ENCODE measurements at regions not wholly inside any gene's neighbourhood (a gene's known extent, or its start where the extent isn't known, plus 50 kb on each side); places are given as distances from the start of the nearest gene placed in this dataset.

DNA sequence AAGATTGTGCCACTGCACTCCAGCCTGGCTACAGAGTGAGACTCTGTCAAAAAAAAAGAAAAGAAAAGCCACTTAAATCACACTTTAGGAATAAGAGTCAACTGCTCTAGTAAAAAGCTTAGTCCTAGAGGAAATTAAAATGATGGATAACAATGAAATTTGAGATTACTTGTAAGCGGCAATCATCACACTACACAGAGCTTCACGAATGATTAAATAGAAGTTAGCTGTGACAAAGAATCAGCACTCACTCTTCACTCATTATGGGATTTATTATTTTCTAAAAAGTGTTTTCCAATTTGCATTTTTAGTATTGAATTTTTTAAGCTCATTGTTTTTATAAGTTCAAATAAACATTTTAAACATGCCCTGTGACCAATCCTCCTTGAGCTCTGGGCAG lies 718.0 kb downstream of the UTRN start:
- Histone ChIP-seq H3K4me1 (ENCODE audit: control insufficient read depth in 2 of 2, insufficient read depth in 2 of 2, low read length in 2 of 2) (no peaks in the 10 kb centered on the region), H3K9me3 (ENCODE audit: control insufficient read depth in 2 of 2, low read length in 2 of 2) (no peaks in the 10 kb centered on the region), H3K4me3 (ENCODE audit: low read length in 2 of 2) (no peak overlapping the region), H3K9ac (ENCODE audit: low read depth in 1 of 2, low read length in 2 of 2) (no peak overlapping the region), H3K36me3 (ENCODE audit: control insufficient read depth in 2 of 2, insufficient read depth in 2 of 2, low read length in 2 of 2) (no peaks in the 10 kb centered on the region), H3K27me3 (ENCODE audit: control insufficient read depth in 2 of 2, insufficient read depth in 2 of 2, low read length in 2 of 2) (no peaks in the 10 kb centered on the region), H3K27ac (ENCODE audit: low read depth in 2 of 2, low read length in 2 of 2) (no peak overlapping the region)

DNA sequence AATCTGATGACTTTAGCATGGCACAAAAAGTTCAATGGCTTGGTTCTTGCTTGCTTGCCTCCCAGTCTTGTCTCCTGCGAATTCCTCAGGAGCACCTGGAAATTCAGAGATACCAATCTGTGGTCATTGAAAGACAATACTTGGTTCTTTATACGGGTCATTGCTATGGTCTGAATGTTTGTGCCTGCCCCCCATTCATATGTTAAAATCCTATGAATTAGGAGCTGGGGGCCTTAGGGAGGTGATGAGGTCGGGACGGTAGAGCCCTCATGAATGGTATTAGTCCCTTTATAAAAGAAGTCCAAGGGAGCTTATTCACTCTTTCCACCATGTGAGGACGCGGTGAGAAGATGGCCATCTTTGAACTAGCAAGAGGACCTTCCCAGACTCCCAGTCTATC lies 721.8 kb downstream of the UTRN start:
- Histone ChIP-seq H3K9ac (ENCODE audit: low read depth in 1 of 2, low read length in 2 of 2) (no peak overlapping the region), H3K27ac (ENCODE audit: low read depth in 2 of 2, low read length in 2 of 2) (no peak overlapping the region), H3K9me3 (ENCODE audit: control insufficient read depth in 2 of 2, low read length in 2 of 2) (no peaks in the 10 kb centered on the region), H3K4me3 (ENCODE audit: low read length in 2 of 2) (no peak overlapping the region), H3K36me3 (ENCODE audit: control insufficient read depth in 2 of 2, insufficient read depth in 2 of 2, low read length in 2 of 2) (no peaks in the 10 kb centered on the region), H3K27me3 (ENCODE audit: control insufficient read depth in 2 of 2, insufficient read depth in 2 of 2, low read length in 2 of 2) (no peaks in the 10 kb centered on the region), H3K4me1 (ENCODE audit: control insufficient read depth in 2 of 2, insufficient read depth in 2 of 2, low read length in 2 of 2) (no peaks in the 10 kb centered on the region)

DNA sequence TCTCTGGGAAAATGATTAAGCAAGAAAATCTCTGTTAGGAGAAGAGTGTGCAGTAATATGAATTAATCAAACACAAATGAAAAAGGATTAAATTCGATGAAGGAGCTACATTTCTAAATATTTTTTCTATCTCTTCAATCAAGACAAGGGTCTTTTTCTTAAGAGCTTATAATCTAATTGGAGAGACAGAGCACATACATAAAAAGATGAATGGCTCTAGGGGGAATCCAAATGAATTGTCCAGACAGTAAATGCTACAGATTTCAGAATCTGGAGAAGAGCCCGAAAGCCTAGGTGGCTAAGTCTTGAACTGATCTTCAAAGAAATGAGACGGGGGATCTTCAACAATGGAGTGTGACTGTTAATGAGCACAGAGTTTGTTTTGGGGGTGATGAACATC lies 723.6 kb downstream of the UTRN start:
- H3K36me3 ChIP-seq (ENCODE audit: control insufficient read depth in 2 of 2, insufficient read depth in 2 of 2, low read length in 2 of 2) = no peaks in the 10 kb centered on the region
- no peaks in the 10 kb centered on the region for H3K27me3 ChIP-seq (ENCODE audit: control insufficient read depth in 2 of 2, insufficient read depth in 2 of 2, low read length in 2 of 2)
- H3K4me1 ChIP-seq (ENCODE audit: control insufficient read depth in 2 of 2, insufficient read depth in 2 of 2, low read length in 2 of 2) = peaks cover 0 to 2% of the 10 kb centered on the region in 2 donors
- no peak overlapping the region for H3K4me3 ChIP-seq (ENCODE audit: low read length in 2 of 2)
- no peaks in the 10 kb centered on the region for H3K9me3 ChIP-seq (ENCODE audit: control insufficient read depth in 2 of 2, low read length in 2 of 2)
- H3K27ac ChIP-seq (ENCODE audit: low read depth in 2 of 2, low read length in 2 of 2) = no peak overlapping the region
- H3K9ac ChIP-seq (ENCODE audit: low read depth in 1 of 2, low read length in 2 of 2) = no peak overlapping the region

DNA sequence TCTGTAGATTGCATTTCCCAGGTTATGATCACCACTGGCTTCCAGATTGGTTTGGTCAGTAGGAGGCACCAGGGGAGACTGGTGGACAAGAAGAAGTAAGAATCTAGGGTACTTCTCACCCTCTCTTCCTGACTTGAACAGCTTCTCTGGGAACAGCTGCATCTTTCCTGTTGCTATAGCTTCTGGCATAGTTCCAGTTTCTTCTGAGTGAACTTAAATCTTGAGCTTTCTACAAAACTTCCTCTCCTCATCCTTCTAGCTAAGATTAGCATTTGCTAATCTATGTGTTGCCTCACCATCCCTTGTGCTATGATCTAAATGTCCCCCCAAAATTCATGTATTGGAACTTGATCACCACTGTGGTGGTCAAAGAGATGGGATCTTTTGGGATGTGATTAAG lies 724.6 kb downstream of the UTRN start:
- H3K27ac ChIP-seq (ENCODE audit: low read depth in 2 of 2, low read length in 2 of 2) = no peak overlapping the region
- no peak overlapping the region for H3K9ac ChIP-seq (ENCODE audit: low read depth in 1 of 2, low read length in 2 of 2)
- no peaks in the 10 kb centered on the region for H3K9me3 ChIP-seq (ENCODE audit: control insufficient read depth in 2 of 2, low read length in 2 of 2)
- H3K27me3 ChIP-seq (ENCODE audit: control insufficient read depth in 2 of 2, insufficient read depth in 2 of 2, low read length in 2 of 2) = no peaks in the 10 kb centered on the region
- H3K4me1 ChIP-seq (ENCODE audit: control insufficient read depth in 2 of 2, insufficient read depth in 2 of 2, low read length in 2 of 2) = peaks cover 0 to 2% of the 10 kb centered on the region in 2 donors
- no peak overlapping the region for H3K4me3 ChIP-seq (ENCODE audit: low read length in 2 of 2)
- no peaks in the 10 kb centered on the region for H3K36me3 ChIP-seq (ENCODE audit: control insufficient read depth in 2 of 2, insufficient read depth in 2 of 2, low read length in 2 of 2)

DNA sequence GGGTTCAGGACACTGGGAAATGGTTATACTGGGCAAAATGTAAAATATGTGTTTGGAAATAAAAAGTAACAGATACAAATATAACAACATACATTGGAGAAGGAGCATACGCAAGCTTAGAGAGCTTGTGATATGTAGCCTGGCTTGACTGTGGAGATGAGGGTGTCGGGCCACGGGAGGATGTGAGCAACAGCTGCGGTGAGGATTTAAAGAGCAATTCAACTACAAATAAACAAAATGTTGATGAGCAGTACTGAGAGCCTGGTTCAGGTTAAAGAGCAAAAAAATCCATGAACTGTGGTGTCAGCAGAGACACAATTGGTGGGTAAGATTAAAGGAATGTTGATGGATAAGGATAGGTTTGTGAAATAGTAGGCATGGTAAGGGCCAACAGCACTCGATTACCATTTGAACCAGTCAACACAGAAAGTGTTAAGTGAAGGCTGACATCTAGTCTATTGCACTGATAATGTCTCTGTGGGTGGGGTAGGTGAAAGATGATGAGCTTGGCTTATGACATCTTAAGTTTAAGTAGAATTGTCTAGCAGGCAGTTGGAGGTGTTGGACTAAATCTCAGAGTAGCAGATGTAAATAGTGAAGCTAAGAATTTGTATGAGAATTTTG lies 723.2 kb downstream of the EPM2A start:
- Histone ChIP-seq H3K9me3 (ENCODE audit: control insufficient read depth in 2 of 2, low read length in 2 of 2) (no peaks in the 10 kb centered on the region), H3K9ac (ENCODE audit: low read depth in 1 of 2, low read length in 2 of 2) (no peak overlapping the region), H3K36me3 (ENCODE audit: control insufficient read depth in 2 of 2, insufficient read depth in 2 of 2, low read length in 2 of 2) (no peaks in the 10 kb centered on the region), H3K4me3 (ENCODE audit: low read length in 2 of 2) (no peak overlapping the region), H3K27ac (ENCODE audit: low read depth in 2 of 2, low read length in 2 of 2) (no peak overlapping the region), H3K27me3 (ENCODE audit: control insufficient read depth in 2 of 2, insufficient read depth in 2 of 2, low read length in 2 of 2) (no peaks in the 10 kb centered on the region), H3K4me1 (ENCODE audit: control insufficient read depth in 2 of 2, insufficient read depth in 2 of 2, low read length in 2 of 2) (peaks cover 0 to 2% of the 10 kb centered on the region in 2 donors)

DNA sequence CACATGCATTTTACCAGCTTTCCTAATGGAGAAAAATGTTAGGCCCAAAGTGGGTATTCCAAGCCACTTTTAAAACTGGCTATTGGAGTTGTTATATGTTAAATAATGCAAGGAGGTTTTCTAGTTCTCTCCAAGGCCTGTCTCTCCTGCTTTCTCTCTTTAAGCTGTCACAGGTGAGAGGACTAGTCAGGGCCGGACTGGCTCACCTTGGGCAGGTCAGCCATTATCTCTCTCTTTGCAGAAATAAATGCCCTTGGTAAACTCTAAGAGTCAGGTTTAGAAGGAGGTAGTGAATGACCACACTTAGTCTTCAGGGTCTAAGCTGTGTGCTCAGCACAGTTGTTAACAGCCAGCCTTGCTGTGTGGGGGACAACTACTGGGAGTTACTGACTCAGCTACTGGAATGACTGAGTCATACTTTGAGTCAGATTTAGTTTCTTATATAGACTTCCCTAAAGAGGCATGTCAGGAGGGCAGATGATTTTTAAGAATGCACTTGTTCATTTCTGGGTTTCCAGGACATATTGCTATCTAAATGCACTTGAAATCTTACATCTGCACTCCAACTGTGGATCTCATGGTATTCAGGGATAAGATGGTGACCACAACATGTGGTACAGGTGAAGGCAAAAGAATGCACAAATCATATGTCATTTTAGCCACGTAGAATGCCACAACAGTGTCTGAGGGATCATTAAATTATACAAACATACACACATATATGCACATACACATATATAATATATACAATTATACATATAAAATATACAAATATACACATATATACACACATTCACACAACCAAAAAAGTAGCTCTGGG lies 719.4 kb downstream of the EPM2A start:
- no peaks in the 10 kb centered on the region for H3K27me3 ChIP-seq (ENCODE audit: control insufficient read depth in 2 of 2, insufficient read depth in 2 of 2, low read length in 2 of 2)
- H3K4me1 ChIP-seq (ENCODE audit: control insufficient read depth in 2 of 2, insufficient read depth in 2 of 2, low read length in 2 of 2) = peaks cover 0 to 2% of the 10 kb centered on the region in 2 donors
- H3K36me3 ChIP-seq (ENCODE audit: control insufficient read depth in 2 of 2, insufficient read depth in 2 of 2, low read length in 2 of 2) = no peaks in the 10 kb centered on the region
- no peak overlapping the region for H3K27ac ChIP-seq (ENCODE audit: low read depth in 2 of 2, low read length in 2 of 2)
- H3K4me3 ChIP-seq (ENCODE audit: low read length in 2 of 2) = no peak overlapping the region
- H3K9ac ChIP-seq (ENCODE audit: low read depth in 1 of 2, low read length in 2 of 2) = no peak overlapping the region
- no peaks in the 10 kb centered on the region for H3K9me3 ChIP-seq (ENCODE audit: control insufficient read depth in 2 of 2, low read length in 2 of 2)

DNA sequence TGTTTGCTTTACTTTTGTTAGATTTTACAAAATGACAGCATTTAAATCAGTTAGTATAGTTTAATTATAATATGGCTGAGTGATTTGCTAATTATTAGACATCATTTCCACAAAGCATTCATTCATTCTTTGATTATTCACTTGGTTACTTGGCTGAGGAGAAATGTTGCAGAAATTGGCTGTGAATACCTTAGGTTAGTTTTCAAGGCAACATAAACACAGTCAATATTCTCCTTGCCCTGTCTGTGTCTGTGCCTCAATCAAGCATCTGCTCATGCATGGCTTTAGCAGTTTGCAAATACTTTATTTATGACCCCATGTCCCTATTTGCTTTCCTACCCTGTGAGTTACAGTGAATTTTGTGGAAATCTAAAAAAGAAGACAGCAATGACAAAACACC lies 718.3 kb downstream of the EPM2A start:
- H3K4me1 ChIP-seq (ENCODE audit: control insufficient read depth in 2 of 2, insufficient read depth in 2 of 2, low read length in 2 of 2) = peaks cover 0 to 2% of the 10 kb centered on the region in 2 donors
- H3K27me3 ChIP-seq (ENCODE audit: control insufficient read depth in 2 of 2, insufficient read depth in 2 of 2, low read length in 2 of 2) = no peaks in the 10 kb centered on the region
- no peak overlapping the region for H3K27ac ChIP-seq (ENCODE audit: low read depth in 2 of 2, low read length in 2 of 2)
- no peaks in the 10 kb centered on the region for H3K36me3 ChIP-seq (ENCODE audit: control insufficient read depth in 2 of 2, insufficient read depth in 2 of 2, low read length in 2 of 2)
- no peak overlapping the region for H3K4me3 ChIP-seq (ENCODE audit: low read length in 2 of 2)
- no peak overlapping the region for H3K9ac ChIP-seq (ENCODE audit: low read depth in 1 of 2, low read length in 2 of 2)
- H3K9me3 ChIP-seq (ENCODE audit: control insufficient read depth in 2 of 2, low read length in 2 of 2) = no peaks in the 10 kb centered on the region

DNA sequence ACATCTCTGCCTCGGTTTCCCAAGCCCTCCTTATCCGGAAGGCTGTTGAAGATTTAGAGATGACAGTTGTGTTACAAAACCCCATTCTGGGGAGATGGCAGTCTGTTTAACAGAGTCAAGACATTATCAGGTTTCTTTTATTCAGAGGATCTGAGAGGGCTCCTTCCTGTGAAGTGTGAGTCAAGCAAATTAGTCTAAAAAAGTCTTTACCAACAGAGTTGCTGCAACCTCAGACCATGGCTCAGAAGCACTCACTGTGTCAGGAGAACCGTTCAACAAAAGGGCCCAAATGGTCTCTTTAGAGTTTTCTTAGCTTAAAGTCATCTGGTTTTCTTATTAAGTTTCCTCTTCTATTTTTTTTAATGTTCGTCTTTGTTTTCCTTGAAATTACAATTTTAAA lies 717.8 kb downstream of the EPM2A start:
- Histone ChIP-seq H3K9me3 (ENCODE audit: control insufficient read depth in 2 of 2, low read length in 2 of 2) (no peaks in the 10 kb centered on the region), H3K36me3 (ENCODE audit: control insufficient read depth in 2 of 2, insufficient read depth in 2 of 2, low read length in 2 of 2) (no peaks in the 10 kb centered on the region), H3K27me3 (ENCODE audit: control insufficient read depth in 2 of 2, insufficient read depth in 2 of 2, low read length in 2 of 2) (no peaks in the 10 kb centered on the region), H3K27ac (ENCODE audit: low read depth in 2 of 2, low read length in 2 of 2) (no peak overlapping the region), H3K4me1 (ENCODE audit: control insufficient read depth in 2 of 2, insufficient read depth in 2 of 2, low read length in 2 of 2) (no peaks in the 10 kb centered on the region), H3K9ac (ENCODE audit: low read depth in 1 of 2, low read length in 2 of 2) (no peak overlapping the region), H3K4me3 (ENCODE audit: low read length in 2 of 2) (no peak overlapping the region)

DNA sequence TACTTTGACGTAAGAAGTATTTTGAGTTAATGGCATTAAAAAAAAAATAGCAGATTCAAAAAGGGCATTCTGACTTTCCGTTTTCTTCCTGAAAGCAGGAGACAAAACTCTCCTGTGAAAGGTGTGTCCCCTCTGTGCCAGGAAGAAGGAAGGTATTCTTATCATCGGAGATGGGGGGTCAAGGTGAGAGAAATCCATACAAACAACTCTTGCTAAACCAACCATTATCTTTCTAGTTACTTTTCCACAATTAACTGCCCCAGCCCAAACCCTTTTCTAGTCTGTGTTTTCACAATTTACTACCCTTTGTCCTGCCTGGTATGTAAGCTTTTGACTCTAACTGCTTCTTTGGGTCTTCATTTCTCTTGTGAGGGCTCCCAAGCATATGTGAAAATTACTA lies 717.3 kb downstream of the EPM2A start:
- H3K9ac ChIP-seq (ENCODE audit: low read depth in 1 of 2, low read length in 2 of 2) = no peak overlapping the region
- H3K27me3 ChIP-seq (ENCODE audit: control insufficient read depth in 2 of 2, insufficient read depth in 2 of 2, low read length in 2 of 2) = no peaks in the 10 kb centered on the region
- no peaks in the 10 kb centered on the region for H3K4me1 ChIP-seq (ENCODE audit: control insufficient read depth in 2 of 2, insufficient read depth in 2 of 2, low read length in 2 of 2)
- H3K27ac ChIP-seq (ENCODE audit: low read depth in 2 of 2, low read length in 2 of 2) = no peak overlapping the region
- no peaks in the 10 kb centered on the region for H3K36me3 ChIP-seq (ENCODE audit: control insufficient read depth in 2 of 2, insufficient read depth in 2 of 2, low read length in 2 of 2)
- no peak overlapping the region for H3K4me3 ChIP-seq (ENCODE audit: low read length in 2 of 2)
- no peaks in the 10 kb centered on the region for H3K9me3 ChIP-seq (ENCODE audit: control insufficient read depth in 2 of 2, low read length in 2 of 2)

DNA sequence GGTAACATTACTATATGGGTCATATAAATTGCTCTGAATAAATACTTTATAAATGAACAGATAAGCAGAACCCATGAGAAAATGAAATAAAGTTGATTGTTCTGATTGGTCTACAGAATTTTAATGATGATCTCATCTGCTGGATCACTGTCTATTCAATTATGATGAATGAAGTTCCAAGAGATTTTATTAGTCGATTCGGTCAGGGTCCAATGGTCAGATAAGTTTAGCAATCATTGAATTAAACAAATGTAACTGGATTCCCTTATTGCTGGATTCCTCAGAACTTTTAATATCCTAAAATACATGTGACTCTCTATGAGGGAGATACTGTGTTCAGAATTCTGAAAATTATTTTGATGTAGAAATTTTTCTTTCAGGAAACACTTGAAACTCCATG lies 715.2 kb downstream of the EPM2A start:
- no peak overlapping the region for H3K4me3 ChIP-seq (ENCODE audit: low read length in 2 of 2)
- no peaks in the 10 kb centered on the region for H3K4me1 ChIP-seq (ENCODE audit: control insufficient read depth in 2 of 2, insufficient read depth in 2 of 2, low read length in 2 of 2)
- no peaks in the 10 kb centered on the region for H3K36me3 ChIP-seq (ENCODE audit: control insufficient read depth in 2 of 2, insufficient read depth in 2 of 2, low read length in 2 of 2)
- no peak overlapping the region for H3K27ac ChIP-seq (ENCODE audit: low read depth in 2 of 2, low read length in 2 of 2)
- no peaks in the 10 kb centered on the region for H3K9me3 ChIP-seq (ENCODE audit: control insufficient read depth in 2 of 2, low read length in 2 of 2)
- H3K9ac ChIP-seq (ENCODE audit: low read depth in 1 of 2, low read length in 2 of 2) = no peak overlapping the region
- H3K27me3 ChIP-seq (ENCODE audit: control insufficient read depth in 2 of 2, insufficient read depth in 2 of 2, low read length in 2 of 2) = no peaks in the 10 kb centered on the region

Measured in mucosa of rectum (tissue), 2 donors.